OCI-LY3 (cell line): ENCODE measurements at regions not wholly inside any gene's neighbourhood (a gene's known extent, or its start where the extent isn't known, plus 50 kb on each side); places are given as distances from the start of the nearest gene placed in this dataset.

Experiments
- H2AFZ ChIP-seq: fragments of 200-600, 300-600 bp; shearing (Covaris generic); 2 replicates; pipeline ENCODE4 v1.6.0; 2014; ENCODE audit warnings: antibody characterized with exemption, low read depth, low read length
- H3K27ac ChIP-seq: fragments of 200-600, 300-600 bp; sonication (generic); 2 replicates; pipeline ENCODE4 v1.5.1; 2014; ENCODE audit warnings: mild to moderate bottlenecking, low read length, moderate library complexity, mixed read lengths
- H3K27me3 ChIP-seq: fragments of 200-600, 300-600 bp; sonication (generic); 2 replicates; pipeline ENCODE4 v1.6.1; 2014; ENCODE audit warnings: low read depth, low read length, mixed read lengths
- H3K36me3 ChIP-seq: fragments of 200-600, 300-600 bp; sonication (generic); replicated peaks from 2 replicates; pipeline ENCODE3; 2014; ENCODE audit warnings: low read depth, low read length, mixed read lengths
- H3K4me1 ChIP-seq: fragments of 300-600, 200-600 bp; sonication (generic); 2 replicates; pipeline ENCODE4 v1.6.1; 2014; ENCODE audit warnings: low read length, mixed read lengths
- H3K4me2 ChIP-seq: fragments of 200-600, 300-600 bp; sonication (generic); 2 replicates; pipeline ENCODE4 v1.6.1; 2014; ENCODE audit warnings: low read length, mixed read lengths
- H3K4me3 ChIP-seq: fragments of 300-600, 200-600 bp; sonication (generic); 2 replicates; pipeline ENCODE4 v1.5.1; 2014; ENCODE audit warnings: antibody characterized with exemption, mild to moderate bottlenecking, low read length, moderate library complexity
- H3K79me2 ChIP-seq: fragments of 300-600, 200-600 bp; shearing (Covaris generic); 2 replicates; pipeline ENCODE4 v1.6.1; 2014; ENCODE audit warnings: mild to moderate bottlenecking, low read length, mixed read lengths
- H3K9ac ChIP-seq: fragments of 300-600, 200-600 bp; shearing (Covaris generic); 2 replicates; pipeline ENCODE4 v1.6.0; 2014; ENCODE audit warnings: mild to moderate bottlenecking, low read length, moderate library complexity
- H3K9me3 ChIP-seq: fragments of 200-600, 300-600 bp; shearing (Covaris generic); 2 replicates; pipeline ENCODE4 v1.6.1; 2014; ENCODE audit warnings: low read length, mixed read lengths; ENCODE audit not compliant: insufficient read depth
- H4K20me1 ChIP-seq: fragments of 200-600, 300-600 bp; sonication (generic); 2 replicates; pipeline ENCODE4 v1.6.1; 2016; ENCODE audit warnings: low read length, mixed read lengths; ENCODE audit not compliant: insufficient read depth
- EZH2phosphoT487 ChIP-seq: fragments of 200-600 bp; shearing (Covaris generic); IDR thresholded peaks from 2 replicates; pipeline ENCODE4 v1.6.1; 2018; ENCODE audit warnings: antibody characterized with exemption, mixed run types, low read depth
- TF ChIP-seq, protein P1 (sequence below): fragments of 200-600, 300-600 bp; sonication (generic); IDR thresholded peaks from 2 replicates; pipeline ENCODE4 v1.5.1; 2014; ENCODE audit warnings: antibody characterized with exemption, low read length, low read depth

GRCh38 chr6:147839708-147840610 is 331.5 kb downstream of the SAMD5 start:
- no peaks in the 10 kb centered on the region for H4K20me1 ChIP-seq
- H3K79me2 ChIP-seq = no peaks in the 10 kb centered on the region
- no peaks in the 10 kb centered on the region for H3K9me3 ChIP-seq
- H3K36me3 ChIP-seq = no peaks in the 10 kb centered on the region
- TF ChIP-seq EZH2phosphoT487 = no peak
- TF ChIP-seq, protein P1, sequence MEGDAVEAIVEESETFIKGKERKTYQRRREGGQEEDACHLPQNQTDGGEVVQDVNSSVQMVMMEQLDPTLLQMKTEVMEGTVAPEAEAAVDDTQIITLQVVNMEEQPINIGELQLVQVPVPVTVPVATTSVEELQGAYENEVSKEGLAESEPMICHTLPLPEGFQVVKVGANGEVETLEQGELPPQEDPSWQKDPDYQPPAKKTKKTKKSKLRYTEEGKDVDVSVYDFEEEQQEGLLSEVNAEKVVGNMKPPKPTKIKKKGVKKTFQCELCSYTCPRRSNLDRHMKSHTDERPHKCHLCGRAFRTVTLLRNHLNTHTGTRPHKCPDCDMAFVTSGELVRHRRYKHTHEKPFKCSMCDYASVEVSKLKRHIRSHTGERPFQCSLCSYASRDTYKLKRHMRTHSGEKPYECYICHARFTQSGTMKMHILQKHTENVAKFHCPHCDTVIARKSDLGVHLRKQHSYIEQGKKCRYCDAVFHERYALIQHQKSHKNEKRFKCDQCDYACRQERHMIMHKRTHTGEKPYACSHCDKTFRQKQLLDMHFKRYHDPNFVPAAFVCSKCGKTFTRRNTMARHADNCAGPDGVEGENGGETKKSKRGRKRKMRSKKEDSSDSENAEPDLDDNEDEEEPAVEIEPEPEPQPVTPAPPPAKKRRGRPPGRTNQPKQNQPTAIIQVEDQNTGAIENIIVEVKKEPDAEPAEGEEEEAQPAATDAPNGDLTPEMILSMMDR = no peak
- H3K4me3 ChIP-seq = no peak overlapping the region
- no peaks in the 10 kb centered on the region for H3K27me3 ChIP-seq
- no peak overlapping the region for H3K9ac ChIP-seq
- no peak overlapping the region for H3K27ac ChIP-seq
- H3K4me1 ChIP-seq = no peaks in the 10 kb centered on the region
- H2AFZ ChIP-seq = no peak overlapping the region
- no peak overlapping the region for H3K4me2 ChIP-seq

DNA sequence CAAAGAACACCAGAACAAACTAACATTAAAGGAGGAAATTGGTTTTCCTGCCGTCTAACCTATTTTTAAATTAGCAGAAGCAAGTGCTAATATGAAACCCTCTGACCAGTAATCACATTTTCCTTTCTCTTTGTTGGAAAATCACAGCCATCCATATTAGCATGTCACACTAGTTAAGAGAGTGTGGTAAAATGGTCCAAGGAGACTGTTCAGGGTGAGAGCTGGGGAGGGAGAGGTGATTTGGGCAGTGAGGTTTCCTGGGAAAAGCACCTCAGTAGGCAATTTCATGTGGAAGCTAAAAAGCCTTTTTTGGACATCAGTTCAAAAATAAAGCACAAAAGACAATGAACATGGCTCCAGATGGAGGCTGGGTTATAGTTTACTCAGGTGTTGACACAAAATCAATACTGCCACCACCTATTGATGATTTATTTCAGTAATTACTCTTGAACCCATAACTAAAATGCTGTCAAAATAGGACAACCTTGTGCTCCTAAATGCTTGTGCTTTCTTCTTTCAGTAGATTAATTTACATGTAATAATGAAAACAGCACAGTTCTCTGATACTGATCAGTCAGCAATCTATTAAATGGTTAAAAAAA is 333.2 kb downstream of the SAMD5 start:
- Histone ChIP-seq H3K27ac (no peak overlapping the region), H3K36me3 (no peaks in the 10 kb centered on the region), H3K4me3 (no peak overlapping the region), H3K9ac (no peak overlapping the region), H3K4me1 (no peaks in the 10 kb centered on the region), H3K27me3 (no peaks in the 10 kb centered on the region), H3K4me2 (no peak overlapping the region), H3K79me2 (no peaks in the 10 kb centered on the region), H3K9me3 (no peaks in the 10 kb centered on the region), H2AFZ (no peak overlapping the region), H4K20me1 (no peaks in the 10 kb centered on the region)
- TF ChIP-seq EZH2phosphoT487 = no peak
- TF ChIP-seq, protein P1 = no peak

DNA sequence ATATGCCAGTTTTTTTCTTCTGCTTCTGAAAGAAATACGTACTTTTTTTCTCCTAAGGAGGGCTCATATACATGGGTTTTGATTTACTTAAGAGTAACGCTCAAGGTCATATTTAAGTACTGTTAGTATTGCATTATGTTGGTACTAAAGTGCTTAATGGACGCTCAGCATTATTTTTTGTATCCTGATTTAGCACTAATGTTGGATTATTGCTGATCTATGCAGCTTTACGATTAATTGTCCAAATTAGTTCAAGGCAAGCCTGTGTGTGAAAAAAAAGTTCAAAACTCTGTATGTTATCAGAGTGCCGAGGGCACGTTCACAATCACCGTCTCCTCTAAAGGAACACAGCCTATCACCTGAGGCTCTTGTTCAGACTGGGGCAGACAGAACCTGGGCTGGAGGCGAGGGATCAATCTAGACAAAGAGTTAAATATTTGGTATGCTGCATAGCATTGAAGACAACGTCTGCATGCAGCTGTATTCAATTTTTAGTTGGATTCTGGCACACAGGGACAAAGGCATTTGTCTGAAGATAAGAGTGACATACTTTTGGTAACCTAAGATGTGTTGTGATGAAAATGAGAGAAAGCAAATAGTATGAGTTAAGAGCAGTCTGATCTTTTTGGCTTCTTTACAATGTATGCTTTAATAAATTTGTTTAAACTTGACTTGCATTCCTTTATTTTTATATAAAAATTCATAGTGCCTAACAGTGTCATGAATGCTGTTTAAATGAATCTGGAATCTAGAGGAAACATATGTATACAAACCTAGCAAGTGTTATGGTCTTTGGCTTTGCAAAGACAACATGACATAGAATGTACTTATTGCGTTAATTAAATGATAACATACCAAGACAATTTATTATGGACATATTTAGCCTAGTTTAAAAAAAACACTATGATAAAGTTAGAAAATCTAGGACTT is 341.2 kb downstream of the SAMD5 start:
- no peaks in the 10 kb centered on the region for H3K4me1 ChIP-seq
- no peaks in the 10 kb centered on the region for H4K20me1 ChIP-seq
- no peak overlapping the region for H3K27ac ChIP-seq
- H2AFZ ChIP-seq = no peak overlapping the region
- H3K79me2 ChIP-seq = no peaks in the 10 kb centered on the region
- H3K4me2 ChIP-seq = no peak overlapping the region
- H3K4me3 ChIP-seq = no peak overlapping the region
- H3K9ac ChIP-seq = no peak overlapping the region
- TF ChIP-seq EZH2phosphoT487 = no peak
- TF ChIP-seq, protein P1 = no peak
- no peaks in the 10 kb centered on the region for H3K9me3 ChIP-seq
- H3K36me3 ChIP-seq = no peaks in the 10 kb centered on the region
- H3K27me3 ChIP-seq = no peaks in the 10 kb centered on the region

DNA sequence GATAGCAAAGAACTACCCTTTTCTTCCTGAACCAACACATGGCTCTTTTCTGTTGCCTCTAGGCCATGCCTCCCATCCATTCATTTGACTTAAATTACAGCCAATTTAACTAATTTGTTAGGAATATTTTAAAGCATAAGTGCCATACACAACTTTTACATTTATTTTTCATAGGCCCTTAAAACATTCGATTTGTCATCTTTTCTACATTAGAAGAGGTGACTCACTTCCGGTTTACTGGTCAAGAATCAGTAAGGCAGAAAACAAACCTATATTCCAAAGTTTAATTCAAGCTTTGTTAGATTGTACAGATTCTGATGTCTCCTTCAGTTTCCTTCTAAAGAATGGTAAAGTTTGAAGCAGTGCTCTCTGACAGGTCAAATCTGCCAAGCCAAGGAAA is 344.3 kb downstream of the SAMD5 start:
- TF ChIP-seq, protein P1 = no peak
- TF ChIP-seq EZH2phosphoT487 = no peak
- H3K27ac ChIP-seq = no peak overlapping the region
- H3K4me2 ChIP-seq = no peak overlapping the region
- no peaks in the 10 kb centered on the region for H3K79me2 ChIP-seq
- no peaks in the 10 kb centered on the region for H3K36me3 ChIP-seq
- no peaks in the 10 kb centered on the region for H4K20me1 ChIP-seq
- H2AFZ ChIP-seq = no peak overlapping the region
- no peaks in the 10 kb centered on the region for H3K27me3 ChIP-seq
- H3K4me3 ChIP-seq = no peak overlapping the region
- no peaks in the 10 kb centered on the region for H3K4me1 ChIP-seq
- H3K9me3 ChIP-seq = no peaks in the 10 kb centered on the region
- no peak overlapping the region for H3K9ac ChIP-seq
